Panc1 (cell line): ENCODE measurements at regions not wholly inside any gene's neighbourhood (a gene's known extent, or its start where the extent isn't known, plus 50 kb on each side); places are given as distances from the start of the nearest gene placed in this dataset.

Experiments
- ATAC-seq: fragments of 200-7000 bp; cut with Tn5 transposase; 2 replicates; pipeline ENCODE4 v1.9.1; 2020; ENCODE audit warnings: mild to moderate bottlenecking, moderate library complexity
- BruUV-seq: library from RNA; stranded (reverse); fragments of 400-500 nt; replicated peaks from 2 replicates; lab custom pipeline; 2021; lab: Mats Ljungman, UMichigan
- CTCF ChIA-PET: fragments of 300-600 bp; sonication (Branson Sonifier 250); formaldehyde crosslinking; loops from one replicate; lab custom pipeline; 2022; ENCODE audit warnings: antibody characterized with exemption; lab: Charles Lee
- POLR2A ChIA-PET: fragments of 300-600 bp; sonication (Branson Sonifier 250); formaldehyde crosslinking; loops from one replicate; lab custom pipeline; 2022; ENCODE audit warnings: antibody characterized with exemption; lab: Charles Lee
- DNase-seq: peaks from one replicate; pipeline ENCODE4 v3.0.0-alpha.2; 2010; ENCODE audit warnings: low read depth, low spot score
- H3K27ac ChIP-seq: 2 replicates; pipeline ENCODE4 v1.5.1; 2011; ENCODE audit warnings: mild to moderate bottlenecking, low read length, inconsistent platforms
- H3K27me3 ChIP-seq: fragments of 200-500 bp; sonication (Bioruptor generic); 2 replicates; pipeline ENCODE4 v1.6.0; 2014; ENCODE audit warnings: low read length, inconsistent platforms; ENCODE audit not compliant: control insufficient read depth, insufficient read depth
- H3K36me3 ChIP-seq: fragments of 200-500 bp; sonication (Bioruptor generic); 2 replicates; pipeline ENCODE4 v1.5.1; 2014; ENCODE audit warnings: inconsistent platforms, mild to moderate bottlenecking, low read length, moderate library complexity; ENCODE audit not compliant: control insufficient read depth, insufficient read depth
- H3K4me1 ChIP-seq: 2 replicates; pipeline ENCODE4 v1.5.1; 2011; ENCODE audit warnings: inconsistent platforms, mild to moderate bottlenecking, low read length, moderate library complexity; ENCODE audit not compliant: control insufficient read depth, insufficient read depth
- H3K4me3 ChIP-seq, 2 experiments: 2 replicates each; pipeline ENCODE4 v1.5.1; 2011 to 2012; ENCODE audit warnings: low read depth in 2 of 2, low read length in 2 of 2, mild to moderate bottlenecking in 2 of 2, inconsistent platforms in 1 of 2, moderate library complexity in 1 of 2
- H3K9me3 ChIP-seq: fragments of 200-500 bp; sonication (Bioruptor generic); 2 replicates; pipeline ENCODE4 v1.5.1; 2014; ENCODE audit warnings: low read depth, mild to moderate bottlenecking, inconsistent platforms, low read length, moderate library complexity; ENCODE audit not compliant: control insufficient read depth, insufficient read depth
- CTCF ChIP-seq: fragments of 450-650 bp; IDR thresholded peaks from 2 replicates; pipeline ENCODE4 v1.5.1; 2017; ENCODE audit warnings: mild to moderate bottlenecking
- POLR2AphosphoS5 ChIP-seq: IDR thresholded peaks from 2 replicates; pipeline ENCODE4 v1.6.1; 2012; ENCODE audit warnings: mild to moderate bottlenecking, low read depth, low read length, moderate library complexity
- REST ChIP-seq, 2 experiments: IDR thresholded peaks; 2 replicates each; pipeline ENCODE4 v1.6.1; 2011 to 2012; ENCODE audit warnings: low read depth in 2 of 2, control low read depth in 1 of 2, low read length in 1 of 2, mild to moderate bottlenecking in 1 of 2, moderate library complexity in 1 of 2; ENCODE audit not compliant: insufficient read depth in 1 of 2
- SIN3A ChIP-seq: IDR thresholded peaks from 2 replicates; pipeline ENCODE4 v1.6.1; 2012; ENCODE audit warnings: low read depth, mild to moderate bottlenecking, low read length, moderate library complexity, borderline replicate concordance; ENCODE audit not compliant: insufficient read depth
- TCF7L2 ChIP-seq: IDR thresholded peaks from 2 replicates; pipeline ENCODE4 v1.6.1; 2011; ENCODE audit warnings: mild to moderate bottlenecking, low read depth, low read length, inconsistent platforms
- in situ Hi-C: cut with HindIII; loops from 2 replicates; pipeline ENCODE4 v1.10.0; 2016; ENCODE audit warnings: low sequenced_read_pairs, low pct_unique_long_range_greater_than_20kb
- intact Hi-C: fragments of 100-400 bp; cut with micrococcal nuclease; formaldehyde crosslinking; loops from one replicate; pipeline ENCODE4 v1.10.0; 2022; ENCODE audit not compliant: unreplicated experiment

GRCh38 chr2:7557376-7557775 lies 640.2 kb downstream of the RNF144A start:
- H3K4me3 ChIP-seq = no peak overlapping the region
- no peaks in the 10 kb centered on the region for H3K9me3 ChIP-seq
- DNase-seq (no peak), ATAC-seq (no peak)
- no peak overlapping the region for H3K27ac ChIP-seq
- CTCF ChIA-PET = no interaction called here
- intact Hi-C loops (no loop called here), in situ Hi-C loops (no loop called here)
- TF ChIP-seq REST (IDR thresholded peaks at IDR 0.05; ENCODE audit: insufficient read depth in 1 of 2, low read depth in 2 of 2, low read length in 1 of 2) (no peak), SIN3A (no peak), TCF7L2 (no peak), CTCF (no peak), POLR2AphosphoS5 (no peak)
- no peaks in the 10 kb centered on the region for H3K27me3 ChIP-seq
- POLR2A ChIA-PET = no interaction called here
- no peaks in the 10 kb centered on the region for H3K36me3 ChIP-seq
- H3K4me1 ChIP-seq = no peaks in the 10 kb centered on the region
- no TSS peak for BruUV-seq

- in situ Hi-C loops (no loop called here), intact Hi-C loops (no loop called here)
- Histone ChIP-seq H3K9me3 (no peaks in the 10 kb centered on the region), H3K4me1 (no peaks in the 10 kb centered on the region), H3K4me3 (no peak overlapping the region), H3K27ac (no peak overlapping the region), H3K27me3 (no peaks in the 10 kb centered on the region), H3K36me3 (no peaks in the 10 kb centered on the region)
- ChIA-PET CTCF (no interaction called here), POLR2A (no interaction called here)
- DNase-seq (no peak), ATAC-seq (no peak)
- BruUV-seq = no TSS peak
- no peak for TF ChIP-seq CTCF
- TF ChIP-seq SIN3A = no peak
- no peak for TF ChIP-seq TCF7L2
- TF ChIP-seq POLR2AphosphoS5 = no peak
- TF ChIP-seq REST (IDR thresholded peaks at IDR 0.05; ENCODE audit: insufficient read depth in 1 of 2, low read depth in 2 of 2, low read length in 1 of 2) = no peak
Observed at GRCh38 chr2:7559791-7560190, 642.6 kb downstream of the RNF144A start.
